ENCODE measurements at regions not wholly inside any gene's neighbourhood (a gene's known extent, or its start where the extent isn't known, plus 50 kb on each side); places are given as distances from the start of the nearest gene placed in this dataset.

DNA sequence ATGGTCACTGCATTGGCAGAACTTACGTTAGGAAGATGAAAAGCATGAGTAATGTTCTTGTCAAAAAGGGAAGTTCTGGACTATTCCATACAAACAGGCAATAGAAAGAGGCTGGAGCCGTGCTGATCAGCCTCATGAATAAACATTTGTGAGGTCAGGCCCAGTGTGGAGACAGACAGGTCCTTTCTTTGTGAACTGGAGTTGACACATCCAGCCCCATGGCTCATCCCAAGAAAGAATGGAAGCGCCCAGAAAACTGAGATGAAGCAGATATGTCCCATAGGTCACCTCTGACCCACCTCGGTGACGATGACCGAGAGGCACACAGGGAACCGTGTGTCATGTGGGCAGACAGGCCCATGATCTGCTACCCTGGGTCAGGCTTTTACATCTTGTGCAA is 276.0 kb upstream of the SGK1 start:
- ChIA-PET POLR2A (no interaction called here), CTCF (no interaction called here)
- H2AFZ ChIP-seq (ENCODE audit: low read depth, low read length) = no peak overlapping the region
- dilution Hi-C loops (cut with MboI; ENCODE audit: extremely low pct_ligation_motif_present, low sequenced_read_pairs) = no loop called here
- H3K27me3 ChIP-seq (ENCODE audit: control insufficient read depth in 2 of 2, insufficient read depth in 2 of 2, low read length in 2 of 2) = no peaks in the 10 kb centered on the region
- TF ChIP-seq MYC (IDR thresholded peaks at IDR 0.05; ENCODE audit: low read depth, low read length) = no peak
- TF ChIP-seq EZH2 (IDR thresholded peaks at IDR 0.05; ENCODE audit: borderline replicate concordance, low read depth, low read length, severe bottlenecking) = no peak
- no peak for TF ChIP-seq POLR2AphosphoS5 (IDR thresholded peaks at IDR 0.05; ENCODE audit: insufficient read depth, low read depth, low read length)
- TF ChIP-seq, protein P1, sequence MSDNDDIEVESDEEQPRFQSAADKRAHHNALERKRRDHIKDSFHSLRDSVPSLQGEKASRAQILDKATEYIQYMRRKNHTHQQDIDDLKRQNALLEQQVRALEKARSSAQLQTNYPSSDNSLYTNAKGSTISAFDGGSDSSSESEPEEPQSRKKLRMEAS (IDR thresholded peaks at IDR 0.05; ENCODE audit: insufficient read depth, insufficient read length) = no peak
- TF ChIP-seq, protein P2, sequence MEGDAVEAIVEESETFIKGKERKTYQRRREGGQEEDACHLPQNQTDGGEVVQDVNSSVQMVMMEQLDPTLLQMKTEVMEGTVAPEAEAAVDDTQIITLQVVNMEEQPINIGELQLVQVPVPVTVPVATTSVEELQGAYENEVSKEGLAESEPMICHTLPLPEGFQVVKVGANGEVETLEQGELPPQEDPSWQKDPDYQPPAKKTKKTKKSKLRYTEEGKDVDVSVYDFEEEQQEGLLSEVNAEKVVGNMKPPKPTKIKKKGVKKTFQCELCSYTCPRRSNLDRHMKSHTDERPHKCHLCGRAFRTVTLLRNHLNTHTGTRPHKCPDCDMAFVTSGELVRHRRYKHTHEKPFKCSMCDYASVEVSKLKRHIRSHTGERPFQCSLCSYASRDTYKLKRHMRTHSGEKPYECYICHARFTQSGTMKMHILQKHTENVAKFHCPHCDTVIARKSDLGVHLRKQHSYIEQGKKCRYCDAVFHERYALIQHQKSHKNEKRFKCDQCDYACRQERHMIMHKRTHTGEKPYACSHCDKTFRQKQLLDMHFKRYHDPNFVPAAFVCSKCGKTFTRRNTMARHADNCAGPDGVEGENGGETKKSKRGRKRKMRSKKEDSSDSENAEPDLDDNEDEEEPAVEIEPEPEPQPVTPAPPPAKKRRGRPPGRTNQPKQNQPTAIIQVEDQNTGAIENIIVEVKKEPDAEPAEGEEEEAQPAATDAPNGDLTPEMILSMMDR (IDR thresholded peaks at IDR 0.05; ENCODE audit: extremely low read depth in 1 of 2, insufficient read depth in 1 of 2, low read depth in 1 of 2, low read length in 2 of 2) = no peak
- H3K27ac ChIP-seq (ENCODE audit: insufficient read depth, low read depth, low read length) = no peak overlapping the region
- H3K9me1 ChIP-seq (replicated peaks; ENCODE audit: control insufficient read depth, extremely low read depth, insufficient read depth, low read length) = no peaks in the 10 kb centered on the region
- BruUV-seq (replicated peaks) = no TSS peak
- intact Hi-C loops (cut with micrococcal nuclease) = no loop called here
- H3K4me3 ChIP-seq (replicated peaks in 1 of 3; ENCODE audit: insufficient read depth in 1 of 3, low read depth in 1 of 3, low read length in 3 of 3) = no peak overlapping the region
- no peaks in the 10 kb centered on the region for H3K4me1 ChIP-seq (ENCODE audit: control insufficient read depth, extremely low read depth, insufficient read depth, low read length)
- H4K20me1 ChIP-seq (replicated peaks; ENCODE audit: control insufficient read depth, extremely low read depth, insufficient read depth, low read length) = no peaks in the 10 kb centered on the region
- no peaks in the 10 kb centered on the region for H3K9me3 ChIP-seq (replicated peaks; ENCODE audit: control insufficient read depth, insufficient read depth, low read length)
- FAIRE-seq = no peak
- H3K4me2 ChIP-seq (ENCODE audit: insufficient read depth, low read length) = no peak overlapping the region
- no peaks in the 10 kb centered on the region for H3K36me3 ChIP-seq (ENCODE audit: control insufficient read depth in 2 of 2, extremely low read depth in 1 of 2, insufficient read depth in 2 of 2, low read length in 2 of 2)
- no peak overlapping the region for H3K9ac ChIP-seq (replicated peaks; ENCODE audit: extremely low read depth, insufficient read depth, low read length)
- no peak for DNase-seq (ENCODE audit: low read depth, low spot score)
- H3K79me2 ChIP-seq (ENCODE audit: control insufficient read depth, insufficient read depth, low read length) = no peaks in the 10 kb centered on the region

DNA sequence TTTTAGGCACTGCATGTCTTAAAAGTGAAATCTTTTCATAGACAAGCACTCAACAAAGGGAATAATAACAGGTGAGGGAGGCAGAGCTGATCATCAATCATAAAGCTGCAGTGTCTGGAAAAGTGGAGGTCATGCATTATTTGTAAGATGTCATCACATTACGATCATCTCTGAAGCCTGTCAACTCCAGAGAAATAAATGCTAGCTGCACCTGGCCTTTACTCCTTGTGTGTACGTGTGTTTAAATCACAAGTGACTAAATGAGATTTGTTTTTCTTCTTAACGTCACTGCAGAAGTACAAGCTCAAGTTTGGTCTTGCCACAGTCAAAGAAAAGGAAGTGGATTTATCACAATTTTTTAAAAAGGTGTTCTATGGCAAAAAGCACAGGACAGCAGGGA is 275.5 kb upstream of the SGK1 start:
- DNase-seq (ENCODE audit: low read depth, low spot score) = no peak
- Histone ChIP-seq H3K4me3 (replicated peaks in 1 of 3; ENCODE audit: insufficient read depth in 1 of 3, low read depth in 1 of 3, low read length in 3 of 3) (no peak overlapping the region), H2AFZ (ENCODE audit: low read depth, low read length) (no peak overlapping the region), H4K20me1 (replicated peaks; ENCODE audit: control insufficient read depth, extremely low read depth, insufficient read depth, low read length) (no peaks in the 10 kb centered on the region), H3K79me2 (ENCODE audit: control insufficient read depth, insufficient read depth, low read length) (no peaks in the 10 kb centered on the region), H3K36me3 (ENCODE audit: control insufficient read depth in 2 of 2, extremely low read depth in 1 of 2, insufficient read depth in 2 of 2, low read length in 2 of 2) (no peaks in the 10 kb centered on the region), H3K9ac (replicated peaks; ENCODE audit: extremely low read depth, insufficient read depth, low read length) (no peak overlapping the region), H3K27ac (ENCODE audit: insufficient read depth, low read depth, low read length) (no peak overlapping the region), H3K9me1 (replicated peaks; ENCODE audit: control insufficient read depth, extremely low read depth, insufficient read depth, low read length) (no peaks in the 10 kb centered on the region), H3K4me2 (ENCODE audit: insufficient read depth, low read length) (no peak overlapping the region), H3K27me3 (ENCODE audit: control insufficient read depth in 2 of 2, insufficient read depth in 2 of 2, low read length in 2 of 2) (no peaks in the 10 kb centered on the region), H3K4me1 (ENCODE audit: control insufficient read depth, extremely low read depth, insufficient read depth, low read length) (no peaks in the 10 kb centered on the region), H3K9me3 (replicated peaks; ENCODE audit: control insufficient read depth, insufficient read depth, low read length) (no peaks in the 10 kb centered on the region)
- dilution Hi-C loops (cut with MboI; ENCODE audit: extremely low pct_ligation_motif_present, low sequenced_read_pairs) = no loop called here
- POLR2A ChIA-PET = no interaction called here
- intact Hi-C loops (cut with micrococcal nuclease) = no loop called here
- BruUV-seq (replicated peaks) = no TSS peak
- TF ChIP-seq, protein P1 (IDR thresholded peaks at IDR 0.05; ENCODE audit: insufficient read depth, insufficient read length) = no peak
- TF ChIP-seq JUN (IDR thresholded peaks at IDR 0.05; ENCODE audit: borderline replicate concordance, insufficient read depth, insufficient read length, low read depth) (no peak), FOS (IDR thresholded peaks at IDR 0.05; ENCODE audit: borderline replicate concordance, insufficient read depth, low read length) (no peak), POLR2AphosphoS5 (IDR thresholded peaks at IDR 0.05; ENCODE audit: insufficient read depth, low read depth, low read length) (no peak), MYC (IDR thresholded peaks at IDR 0.05; ENCODE audit: low read depth, low read length) (no peak)
- CTCF ChIA-PET = no interaction called here
- no peak for FAIRE-seq

Measured in endothelial cell of umbilical vein (primary cell).